HG03457 (cell line): ENCODE measurements at regions not wholly inside any gene's neighbourhood (a gene's known extent, or its start where the extent isn't known, plus 50 kb on each side); places are given as distances from the start of the nearest gene placed in this dataset.
"Not testable (repeated sequence)": the region's sequence is repeated elsewhere in the genome, so short reads cannot be mapped to it uniquely, and the experiment has no call there.

Experiments
- ATAC-seq: cut with Tn5 transposase; IDR thresholded peaks from one replicate; pipeline ENCODE4 v1.9.1; 2021; ENCODE audit warnings: moderate number of reproducible peaks; ENCODE audit not compliant: unreplicated experiment

GRCh38 chr21:16113052-16113715 is 383.4 kb downstream of the USP25 start:
- no peak for ATAC-seq

DNA sequence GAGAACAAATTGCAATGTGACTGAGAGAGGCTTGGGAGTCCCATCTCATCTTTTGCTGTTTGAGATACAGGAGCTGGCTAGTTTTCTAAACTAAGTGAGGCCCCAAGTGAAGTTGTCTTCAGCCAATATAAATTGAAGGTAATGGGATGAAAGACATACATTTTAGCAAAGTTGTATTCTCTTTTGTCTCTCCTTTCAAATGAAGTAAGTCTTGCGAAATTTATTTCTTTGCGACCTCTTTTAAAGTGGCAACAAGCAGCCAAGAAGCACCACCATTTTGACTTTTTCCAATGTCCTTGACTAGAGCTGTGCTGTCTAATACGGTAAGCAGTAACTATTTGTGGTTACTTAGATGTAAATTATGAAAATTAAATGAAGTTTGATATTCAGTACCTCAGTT is 385.7 kb downstream of the USP25 start:
- no peak for ATAC-seq

- no peak for ATAC-seq
These were observed 386.3 kb downstream of the USP25 start for GRCh38 chr21:16116069-16116468.

GRCh38 chr21:16116798-16117197 is 387.0 kb downstream of the USP25 start:
- no peak for ATAC-seq

DNA sequence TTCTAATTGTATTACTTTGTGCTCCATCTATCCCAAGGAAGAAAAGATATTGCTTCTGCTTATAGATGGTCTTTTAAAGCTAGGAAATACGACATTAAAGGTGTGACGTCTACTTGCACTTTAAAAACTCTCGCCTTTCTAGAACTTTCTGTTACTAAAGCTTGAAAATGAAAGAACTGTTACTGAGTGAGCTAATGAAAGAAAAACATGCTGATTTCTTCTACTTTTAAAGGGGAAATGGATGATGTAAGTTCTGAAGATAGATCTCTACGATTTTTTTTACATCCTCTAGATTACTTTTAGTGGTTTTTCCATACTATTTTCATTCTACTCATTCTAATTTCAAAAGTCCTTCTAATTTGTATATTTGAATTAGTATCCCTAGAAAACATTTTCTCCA is 387.5 kb downstream of the USP25 start:
- ATAC-seq, result no peak

- no peak for ATAC-seq
These were observed 388.2 kb downstream of the USP25 start for GRCh38 chr21:16117851-16118590.

- no peak for ATAC-seq
These were observed 394.8 kb downstream of the USP25 start for GRCh38 chr21:16124378-16125138.

GRCh38 chr21:16125274-16125673 is 395.5 kb downstream of the USP25 start:
- no peak for ATAC-seq

GRCh38 chr21:16132453-16132852 is 402.7 kb downstream of the USP25 start:
- not testable (repeated sequence) for ATAC-seq

- no peak for ATAC-seq
These were observed 403.5 kb downstream of the USP25 start for GRCh38 chr21:16133248-16133647.

- ATAC-seq, result no peak
These were observed 404.4 kb downstream of the USP25 start for GRCh38 chr21:16134134-16134533.

GRCh38 chr21:16137106-16137505 is 407.3 kb downstream of the USP25 start:
- ATAC-seq, result no peak

- ATAC-seq, result no peak
These were observed 415.3 kb downstream of the USP25 start for GRCh38 chr21:16145052-16145451.

- no peak for ATAC-seq
These were observed 415.7 kb downstream of the USP25 start for GRCh38 chr21:16145479-16145878.

- no peak for ATAC-seq
These were observed 424.5 kb downstream of the USP25 start for GRCh38 chr21:16154321-16154720.

DNA sequence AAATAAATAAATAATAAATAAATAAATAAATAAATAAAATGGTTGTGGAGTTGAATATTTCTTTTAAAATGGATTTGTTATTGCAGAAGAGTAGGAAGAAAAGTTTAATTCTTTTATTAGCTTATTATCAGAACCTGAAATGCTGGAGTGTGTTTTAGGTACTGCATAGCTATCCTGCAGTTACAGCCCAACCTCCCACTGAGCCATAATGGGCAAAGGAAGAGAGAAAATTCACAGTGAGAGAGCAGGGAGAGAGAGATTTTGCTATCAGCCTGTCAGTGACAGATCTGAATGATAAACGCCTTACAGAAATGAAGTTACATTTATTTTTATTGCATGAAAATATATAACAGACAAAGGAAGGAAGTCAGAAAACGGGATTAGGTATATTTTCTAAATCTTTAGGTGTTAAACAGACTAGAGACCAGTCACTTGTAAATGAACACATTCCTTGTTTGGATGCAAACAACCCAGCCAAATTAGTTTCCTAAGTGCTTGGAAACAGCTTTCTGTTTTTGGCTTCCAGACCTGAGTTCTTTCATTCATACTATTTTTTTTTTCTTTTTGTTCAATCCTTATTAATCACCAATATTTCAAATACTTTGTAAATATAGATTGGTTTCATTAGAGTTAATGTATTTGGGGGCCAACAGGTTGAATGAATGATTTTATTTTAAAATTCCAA is 425.3 kb downstream of the USP25 start:
- no peak for ATAC-seq

DNA sequence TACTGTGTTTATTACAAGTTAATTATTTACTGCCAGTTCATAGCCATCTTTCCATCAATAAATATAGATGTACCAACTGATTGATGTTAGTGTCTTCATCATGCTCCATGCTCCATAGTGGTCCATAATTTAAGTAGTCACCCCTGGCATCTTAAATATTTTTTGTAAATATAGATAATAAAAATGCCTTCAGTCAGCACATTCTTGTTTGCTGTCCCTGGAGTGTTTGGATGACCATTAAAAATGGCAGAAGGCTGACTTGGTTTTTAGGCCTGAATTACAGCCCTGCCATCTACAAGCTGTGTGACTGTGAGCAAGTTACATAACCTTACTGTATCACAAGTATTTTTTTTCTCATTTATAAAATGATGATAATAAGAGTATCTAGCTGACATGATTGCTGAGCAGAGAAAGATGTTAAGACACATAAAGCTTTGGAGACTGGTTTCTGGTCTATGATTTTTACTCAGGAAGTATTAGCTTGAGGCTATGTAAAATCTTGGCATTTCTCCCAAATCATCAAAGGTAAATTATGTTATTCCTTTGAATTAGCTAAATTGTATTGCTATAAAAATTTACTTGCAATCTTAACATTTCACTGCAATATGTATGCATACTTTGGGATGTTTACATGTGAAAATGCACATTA is 427.2 kb downstream of the USP25 start:
- no peak for ATAC-seq

- no peak for ATAC-seq
These were observed 429.6 kb downstream of the USP25 start for GRCh38 chr21:16159213-16159970.

DNA sequence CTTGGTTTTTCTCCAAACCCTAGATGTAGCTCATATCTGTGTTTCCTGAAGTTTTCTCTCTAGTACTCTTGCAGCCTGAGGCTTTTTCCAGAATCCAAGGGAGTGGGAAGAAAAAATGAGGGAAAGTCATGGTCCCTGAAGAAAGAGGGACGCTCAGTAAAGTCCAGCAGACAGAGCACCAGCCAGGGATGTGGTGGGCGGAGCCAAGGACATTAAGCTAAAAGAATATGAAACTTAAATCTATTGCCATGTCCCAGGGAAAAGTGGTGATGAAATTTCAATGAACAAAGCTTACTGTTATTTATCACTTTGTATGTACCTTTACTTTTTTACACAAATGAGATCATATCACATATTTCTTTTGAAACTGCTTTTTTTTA is 430.2 kb downstream of the USP25 start:
- no peak for ATAC-seq

DNA sequence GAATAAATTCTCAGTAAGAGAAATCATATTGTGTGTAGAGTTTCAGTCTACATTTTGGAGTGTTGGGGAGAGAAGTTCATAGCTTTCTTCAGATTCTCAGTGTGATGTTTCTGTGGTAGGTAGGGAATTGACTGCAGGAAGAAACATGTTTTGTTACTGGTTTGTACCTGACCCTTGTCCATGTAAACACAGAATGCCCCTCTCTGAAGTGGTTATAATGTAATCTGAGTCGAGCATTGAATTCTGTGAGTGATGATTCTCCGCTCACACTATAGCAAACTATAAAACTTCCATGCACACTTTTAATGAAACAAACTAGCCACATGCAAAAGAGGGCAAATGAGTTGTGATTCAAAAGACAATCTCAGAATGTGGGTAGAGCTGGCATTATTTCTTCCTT is 433.2 kb downstream of the USP25 start:
- no peak for ATAC-seq
